Activated T-helper 2 cell treated with anti-CD3 and anti-CD28 coated beads, Interferon-gamma antibody, Interleukin-2, Interleukin-4, amounts not matched to agents 10 μg/mL and 5 μg/mL and 100 μg/mL, durations not matched to agents 14 hours and 24 hours and 36 hours (primary cell): ENCODE measurements at regions not wholly inside any gene's neighbourhood (a gene's known extent, or its start where the extent isn't known, plus 50 kb on each side); places are given as distances from the start of the nearest gene placed in this dataset.

Source experiments
- DNase-seq: peaks from one replicate; pipeline ENCODE4 v3.0.0; 2021; ENCODE audit warnings: low spot score
- H3K27ac Mint-ChIP-seq: one replicate; pipeline ENCODE4 v1.8.0; 2021; ENCODE audit warnings: mixed read lengths
- H3K27me3 Mint-ChIP-seq: one replicate; pipeline ENCODE4 v1.8.0; 2021; ENCODE audit warnings: low read depth, mixed read lengths
- H3K36me3 Mint-ChIP-seq: one replicate; pipeline ENCODE4 v1.8.0; 2021; ENCODE audit warnings: low read depth, mixed read lengths
- H3K4me1 Mint-ChIP-seq: one replicate; pipeline ENCODE4 v1.8.0; 2021; ENCODE audit warnings: low read depth, mixed read lengths
- H3K4me3 Mint-ChIP-seq: one replicate; pipeline ENCODE4 v1.8.0; 2021; ENCODE audit warnings: low read depth, mild to moderate bottlenecking, moderate library complexity, mixed read lengths
- H3K9me3 Mint-ChIP-seq: one replicate; pipeline ENCODE4 v1.8.0; 2021; ENCODE audit warnings: mixed read lengths
- intact Hi-C: fragments of 100-400 bp; cut with micrococcal nuclease; formaldehyde crosslinking; loops from one replicate; pipeline ENCODE4 v1.15.1; 2023

- Mint-ChIP-seq H3K27ac (no peak overlapping the region), H3K27me3 (no peaks in the 10 kb centered on the region), H3K4me1 (peaks cover 26% of the 10 kb centered on the region), H3K36me3 (no peaks in the 10 kb centered on the region), H3K4me3 (no peak overlapping the region), H3K9me3 (peaks cover under 1% of the 10 kb centered on the region)
- DNase-seq: no peak
- intact Hi-C loops: no loop called here
Observed at GRCh38 chr6:44699851-44700250, 312.3 kb downstream of the CDC5L start.

- no peaks in the 10 kb centered on the region for H3K27me3 Mint-ChIP-seq
- no peak overlapping the region for H3K27ac Mint-ChIP-seq
Observed at GRCh38 chr6:44700422-44700821, 312.9 kb downstream of the CDC5L start.

GRCh38 chr6:44701038-44701636, 313.6 kb downstream of the CDC5L start:
- Mint-ChIP-seq H3K27me3 (no peaks in the 10 kb centered on the region), H3K4me1 (peaks cover 27% of the 10 kb centered on the region), H3K4me3 (no peak overlapping the region), H3K36me3 (no peaks in the 10 kb centered on the region), H3K9me3 (peaks cover 4% of the 10 kb centered on the region), H3K27ac (peak overlapping the region; percentile 78)
- no peak for DNase-seq
- intact Hi-C loops: no loop called here

More at GRCh38 chr6:44700422-44700821, 312.9 kb downstream of the CDC5L start:
- H3K9me3 Mint-ChIP-seq: peaks cover 4% of the 10 kb centered on the region
- H3K4me1 Mint-ChIP-seq: peaks cover 27% of the 10 kb centered on the region
- no peak overlapping the region for H3K4me3 Mint-ChIP-seq
- intact Hi-C loops: no loop called here
- DNase-seq: no peak
- H3K36me3 Mint-ChIP-seq: no peaks in the 10 kb centered on the region

GRCh38 chr6:44701637-44702101, 314.2 kb downstream of the CDC5L start:
- H3K4me1 Mint-ChIP-seq: peaks cover 27% of the 10 kb centered on the region
- no peak overlapping the region for H3K4me3 Mint-ChIP-seq
- intact Hi-C loops: no loop called here
- DNase-seq: no peak
- peaks cover 4% of the 10 kb centered on the region for H3K9me3 Mint-ChIP-seq
- H3K27me3 Mint-ChIP-seq: no peaks in the 10 kb centered on the region
- no peaks in the 10 kb centered on the region for H3K36me3 Mint-ChIP-seq
- peak overlapping the region; percentile 78 for H3K27ac Mint-ChIP-seq

GRCh38 chr6:44702292-44702691, 314.8 kb downstream of the CDC5L start:
- H3K27ac Mint-ChIP-seq: peak overlapping the region; percentile 51
- no peak for DNase-seq
- peaks cover 4% of the 10 kb centered on the region for H3K9me3 Mint-ChIP-seq
- H3K4me3 Mint-ChIP-seq: no peak overlapping the region
- no peaks in the 10 kb centered on the region for H3K36me3 Mint-ChIP-seq
- H3K4me1 Mint-ChIP-seq: peaks cover 27% of the 10 kb centered on the region
- no peaks in the 10 kb centered on the region for H3K27me3 Mint-ChIP-seq
- intact Hi-C loops: no loop called here

- H3K4me1 Mint-ChIP-seq: peaks cover 38% of the 10 kb centered on the region
- no peak overlapping the region for H3K4me3 Mint-ChIP-seq
- no peaks in the 10 kb centered on the region for H3K27me3 Mint-ChIP-seq
- H3K9me3 Mint-ChIP-seq: peaks cover 11% of the 10 kb centered on the region
- intact Hi-C loops: loop anchor here (1.0 kb wide), 1 partner anchor 61 kb away; no protein-coding TSS in a partner anchor
- DNase-seq: no peak
- peak overlapping the region; percentile 70 for H3K27ac Mint-ChIP-seq
- peaks cover 6% of the 10 kb centered on the region for H3K36me3 Mint-ChIP-seq
Observed at GRCh38 chr6:44704240-44705150, 317.0 kb downstream of the CDC5L start.

- intact Hi-C loops: no loop called here
- Mint-ChIP-seq H3K4me1 (peaks cover 38% of the 10 kb centered on the region), H3K27me3 (no peaks in the 10 kb centered on the region), H3K4me3 (no peak overlapping the region), H3K27ac (no peak overlapping the region), H3K9me3 (peaks cover 11% of the 10 kb centered on the region), H3K36me3 (peaks cover 6% of the 10 kb centered on the region)
- DNase-seq: no peak
Observed at GRCh38 chr6:44705596-44705995, 318.1 kb downstream of the CDC5L start.

- Mint-ChIP-seq H3K36me3 (peaks cover 6% of the 10 kb centered on the region), H3K9me3 (peaks cover 11% of the 10 kb centered on the region), H3K4me3 (no peak overlapping the region), H3K27ac (no peak overlapping the region), H3K27me3 (no peaks in the 10 kb centered on the region), H3K4me1 (peaks cover 38% of the 10 kb centered on the region)
- no peak for DNase-seq
- intact Hi-C loops: no loop called here
Observed at GRCh38 chr6:44706011-44706410, 318.5 kb downstream of the CDC5L start.

GRCh38 chr6:44708208-44708607, 320.7 kb downstream of the CDC5L start:
- Mint-ChIP-seq H3K9me3 (peaks cover 11% of the 10 kb centered on the region), H3K4me1 (peaks cover 27% of the 10 kb centered on the region), H3K27ac (peak overlapping the region; percentile 33), H3K4me3 (no peak overlapping the region), H3K36me3 (peaks cover 6% of the 10 kb centered on the region), H3K27me3 (no peaks in the 10 kb centered on the region)
- intact Hi-C loops: no loop called here
- no peak for DNase-seq

GRCh38 chr6:44712353-44713111, 325.0 kb downstream of the CDC5L start:
- Mint-ChIP-seq H3K4me1 (peaks cover 9% of the 10 kb centered on the region), H3K36me3 (peaks cover 6% of the 10 kb centered on the region), H3K27ac (no peak overlapping the region), H3K9me3 (peaks cover 7% of the 10 kb centered on the region), H3K4me3 (no peak overlapping the region), H3K27me3 (peaks cover 3% of the 10 kb centered on the region)
- intact Hi-C loops: no loop called here
- no peak for DNase-seq

GRCh38 chr6:44715188-44715587, 327.7 kb downstream of the CDC5L start:
- intact Hi-C loops: no loop called here
- H3K4me3 Mint-ChIP-seq: no peak overlapping the region
- DNase-seq: no peak
- no peaks in the 10 kb centered on the region for H3K9me3 Mint-ChIP-seq
- H3K4me1 Mint-ChIP-seq: no peaks in the 10 kb centered on the region
- peaks cover 10% of the 10 kb centered on the region for H3K27me3 Mint-ChIP-seq
- no peak overlapping the region for H3K27ac Mint-ChIP-seq
- H3K36me3 Mint-ChIP-seq: no peaks in the 10 kb centered on the region

- H3K4me1 Mint-ChIP-seq: no peaks in the 10 kb centered on the region
- intact Hi-C loops: no loop called here
Observed at GRCh38 chr6:44715925-44716324, 328.4 kb downstream of the CDC5L start.

More at GRCh38 chr6:44715925-44716324, 328.4 kb downstream of the CDC5L start:
- Mint-ChIP-seq H3K9me3 (no peaks in the 10 kb centered on the region), H3K36me3 (no peaks in the 10 kb centered on the region), H3K4me3 (no peak overlapping the region), H3K27ac (no peak overlapping the region), H3K27me3 (peaks cover 10% of the 10 kb centered on the region)
- no peak for DNase-seq
